SK-N-SH (cell line): ENCODE measurements at regions not wholly inside any gene's neighbourhood (a gene's known extent, or its start where the extent isn't known, plus 50 kb on each side); places are given as distances from the start of the nearest gene placed in this dataset.

ENCODE experiments used
- CTCF ChIA-PET: fragments of 300-600, 350-600 bp; formaldehyde crosslinking; extraction: SDS; loops from one replicate; lab custom pipeline; 2021; lab: Yijun Ruan, JAX
- POLR2A ChIA-PET: fragments of 350-600 bp; sonication (Branson Sonifier 250); formaldehyde crosslinking; extraction: SDS; loops from one replicate; lab custom pipeline; 2020; ENCODE audit warnings: antibody characterized with exemption, inconsistent platforms; lab: Yijun Ruan, JAX
- DNase-seq: peaks from one replicate; pipeline ENCODE4 v3.0.0; 2012
- H2AFZ ChIP-seq: fragments of 200-600 bp; sonication (generic); 2 replicates; pipeline ENCODE4 v1.8.1; 2016; ENCODE audit warnings: antibody characterized with exemption, mild to moderate bottlenecking, low read depth
- H3F3A ChIP-seq: fragments of 200-600 bp; sonication (generic); replicated peaks from 2 replicates; pipeline ENCODE3; 2016; ENCODE audit warnings: antibody characterized with exemption, mild to moderate bottlenecking; ENCODE audit not compliant: insufficient read depth
- H3K27ac ChIP-seq, 2 experiments: fragments of 200-500 bp in 1 of 2; fragments of 200-600 bp in 1 of 2; sonication (Bioruptor generic) in 1 of 2; sonication (generic), shearing (Covaris generic) in 1 of 2; 2 replicates each; pipeline versions ENCODE4 v1.5.1 to v1.6.1; 2014 to 2016; ENCODE audit warnings: low read depth in 2 of 2, inconsistent platforms in 1 of 2, low read length in 1 of 2, mild to moderate bottlenecking in 1 of 2, mixed read lengths in 1 of 2
- H3K27me3 ChIP-seq: fragments of 200-600 bp; sonication (generic), shearing (Covaris generic); 2 replicates; pipeline ENCODE4 v1.6.1; 2016; ENCODE audit warnings: mixed run types; ENCODE audit not compliant: insufficient read depth
- H3K36me3 ChIP-seq, 2 experiments: fragments of 200-500 bp in 1 of 2; fragments of 200-600 bp in 1 of 2; sonication (Bioruptor generic) in 1 of 2; sonication (generic) in 1 of 2; replicated peaks in 1 of 2; 2 replicates each; pipeline versions ENCODE3 to v1.5.1; 2014 to 2016; ENCODE audit warnings: low read length in 1 of 2, mild to moderate bottlenecking in 1 of 2; ENCODE audit not compliant: insufficient read depth in 2 of 2, control insufficient read depth in 1 of 2
- H3K4me1 ChIP-seq, 2 experiments: fragments of 200-500 bp in 1 of 2; fragments of 200-600 bp in 1 of 2; sonication (Bioruptor generic) in 1 of 2; sonication (generic), shearing (Covaris generic) in 1 of 2; 2 replicates each; pipeline versions ENCODE4 v1.5.1 to v1.6.1; 2014 to 2016; ENCODE audit warnings: low read depth in 1 of 2, low read length in 1 of 2, mixed run types in 1 of 2; ENCODE audit not compliant: insufficient read depth in 2 of 2, control insufficient read depth in 1 of 2
- H3K4me2 ChIP-seq: fragments of 200-600 bp; sonication (generic), shearing (Covaris generic); 2 replicates; pipeline ENCODE4 v1.6.1; 2017; ENCODE audit warnings: mixed run types
- H3K4me3 ChIP-seq, 2 experiments: fragments of 200-500 bp in 1 of 2; fragments of 200-600 bp in 1 of 2; sonication (Bioruptor generic) in 1 of 2; sonication (generic), shearing (Covaris generic) in 1 of 2; 2 replicates each; pipeline versions ENCODE4 v1.5.1 to v1.8.1; 2014 to 2016; ENCODE audit warnings: low read depth in 2 of 2, inconsistent platforms in 1 of 2, low read length in 1 of 2, mild to moderate bottlenecking in 1 of 2, mixed read lengths in 1 of 2, moderate library complexity in 1 of 2
- H3K79me2 ChIP-seq: fragments of 200-600 bp; sonication (generic); 2 replicates; pipeline ENCODE4 v1.8.1; 2017; ENCODE audit warnings: mild to moderate bottlenecking; ENCODE audit not compliant: insufficient read depth
- H3K9ac ChIP-seq: fragments of 200-600 bp; sonication (generic); 2 replicates; pipeline ENCODE4 v1.6.1; 2017; ENCODE audit warnings: mixed run types
- H3K9me2 ChIP-seq: fragments of 200-600 bp; sonication (generic); 2 replicates; pipeline ENCODE4 v1.6.1; 2017; ENCODE audit warnings: mixed run types
- H3K9me3 ChIP-seq: fragments of 200-600 bp; sonication (generic); 2 replicates; pipeline ENCODE4 v1.6.1; 2017; ENCODE audit warnings: mixed run types, mild to moderate bottlenecking, moderate library complexity
- H4K20me1 ChIP-seq: fragments of 200-600 bp; sonication (generic); 2 replicates; pipeline ENCODE4 v1.6.1; 2017; ENCODE audit warnings: mild to moderate bottlenecking, mixed run types; ENCODE audit not compliant: insufficient read depth
- CTCF ChIP-seq: fragments of 200-600 bp; sonication (generic); IDR thresholded peaks from 2 replicates; pipeline ENCODE4 v1.6.1; 2017; ENCODE audit warnings: antibody characterized with exemption, mild to moderate bottlenecking, moderate library complexity
- EZH2phosphoT487 ChIP-seq: fragments of 200-600 bp; sonication (generic); IDR thresholded peaks from 2 replicates; pipeline ENCODE4 v1.6.1; 2017; ENCODE audit warnings: low read depth, mixed run types, mild to moderate bottlenecking, antibody characterized with exemption, moderate library complexity, borderline replicate concordance
- FOSL2 ChIP-seq: IDR thresholded peaks from 2 replicates; pipeline ENCODE4 v1.4.0; 2012; ENCODE audit warnings: low read depth, mild to moderate bottlenecking, moderate library complexity, borderline replicate concordance
- FOXJ3 ChIP-seq: sonication (generic); formaldehyde crosslinking; IDR thresholded peaks from 2 replicates; pipeline ENCODE4 v1.5.1; 2020; ENCODE audit warnings: mild to moderate bottlenecking, missing genetic modification reagents
- FOXM1 ChIP-seq: IDR thresholded peaks from 2 replicates; pipeline ENCODE4 v1.4.0; 2012; ENCODE audit warnings: low read depth, mild to moderate bottlenecking
- GABPA ChIP-seq: IDR thresholded peaks from 2 replicates; pipeline ENCODE4 v1.4.0; 2012; ENCODE audit warnings: low read depth, mild to moderate bottlenecking
- IRF3 ChIP-seq: fragments of 150-350 bp; IDR thresholded peaks from 2 replicates; pipeline ENCODE4 v1.6.1; 2016; ENCODE audit warnings: mild to moderate bottlenecking, low read depth, low read length
- JUND ChIP-seq: IDR thresholded peaks from 2 replicates; pipeline ENCODE4 v1.4.0; 2012
- NRF1 ChIP-seq: IDR thresholded peaks from 2 replicates; pipeline ENCODE4 v1.6.1; 2012; ENCODE audit warnings: low read depth, mild to moderate bottlenecking, low read length
- RAD21 ChIP-seq: IDR thresholded peaks from 2 replicates; pipeline ENCODE4 v1.6.1; 2012; ENCODE audit warnings: mild to moderate bottlenecking, low read length
- RCOR1 ChIP-seq: fragments of 150-350 bp; IDR thresholded peaks from 2 replicates; pipeline ENCODE4 v1.6.1; 2017; ENCODE audit warnings: antibody characterized with exemption, low read length
- SIN3A ChIP-seq: IDR thresholded peaks from 2 replicates; pipeline ENCODE4 v1.6.1; 2012; ENCODE audit warnings: low read depth, mild to moderate bottlenecking, low read length, moderate library complexity, borderline replicate concordance
- TAF1 ChIP-seq: IDR thresholded peaks from 2 replicates; pipeline ENCODE4 v1.6.1; 2012; ENCODE audit warnings: low read depth, mild to moderate bottlenecking, low read length, moderate library complexity, borderline replicate concordance
- TCF12 ChIP-seq: IDR thresholded peaks from 2 replicates; pipeline ENCODE4 v1.4.0; 2012
- TEAD4 ChIP-seq: IDR thresholded peaks from 2 replicates; pipeline ENCODE4 v1.4.0; 2012; ENCODE audit warnings: mild to moderate bottlenecking, borderline replicate concordance; ENCODE audit not compliant: insufficient read depth
- YY1 ChIP-seq: IDR thresholded peaks from 2 replicates; pipeline ENCODE4 v1.4.0; 2012; ENCODE audit warnings: low read depth, mild to moderate bottlenecking
- ZBTB33 ChIP-seq: IDR thresholded peaks from 2 replicates; pipeline ENCODE4 v1.4.0; 2012; ENCODE audit warnings: low read depth, borderline replicate concordance
- WGBS: methylation state at CpG from one replicate; pipeline ENCODE4 v1.1.6; 2017; ENCODE audit warnings: low lambda C conversion rate; 5-methylcytosine and 5-hydroxymethylcytosine counted together

- Histone ChIP-seq H3K27me3 (no peaks in the 10 kb centered on the region), H2AFZ (no peak overlapping the region), H3K9me3 (no peaks in the 10 kb centered on the region), H3F3A (no peaks in the 10 kb centered on the region)
- CTCF ChIA-PET: interaction anchor here (0.9 kb wide), 1 partner anchor 101 kb away, joined by 3 read pairs; no protein-coding TSS in a partner anchor
- POLR2A ChIA-PET: no interaction called here
- TF ChIP-seq SIN3A (no peak), TCF12 (no peak), FOSL2 (no peak), YY1 (no peak), NRF1 (no peak), FOXJ3 (CRISPR knock-in tag) (no peak), ZBTB33 (no peak)
- TF ChIP-seq, all 33 proteins: peak for 0
- Histone ChIP-seq H3K9me2 (no peaks in the 10 kb centered on the region), H3K36me3 (no peaks in the 10 kb centered on the region), H3K4me1 (no peaks in the 10 kb centered on the region), H4K20me1 (no peaks in the 10 kb centered on the region), H3K27ac (no peak overlapping the region), H3K4me3 (no peak overlapping the region), H3K4me2 (no peak overlapping the region), H3K79me2 (no peaks in the 10 kb centered on the region), H3K9ac (no peak overlapping the region)
- under 1% methylated on average over 7 of the region's 7 CpGs for WGBS
- no peak for DNase-seq
These were observed 383.7 kb downstream of the IDS start for GRCh38 chrX:149121206-149121920.

GRCh38 chrX:149120459-149120858 lies 384.6 kb downstream of the IDS start:
- H2AFZ ChIP-seq: no peak overlapping the region
- POLR2A ChIA-PET: no interaction called here
- no peaks in the 10 kb centered on the region for H3K4me1 ChIP-seq
- H3K27ac ChIP-seq: no peak overlapping the region
- H3K9me3 ChIP-seq: no peaks in the 10 kb centered on the region
- TF ChIP-seq FOXM1 (no peak), NRF1 (no peak), RCOR1 (no peak), RAD21 (no peak), EZH2phosphoT487 (no peak), TEAD4 (no peak), YY1 (no peak), SIN3A (no peak), GABPA (no peak), FOXJ3 (CRISPR knock-in tag) (no peak), CTCF (no peak), IRF3 (no peak), TAF1 (no peak), JUND (no peak)
- 0% methylated on average over 2 of the region's 2 CpGs for WGBS
- CTCF ChIA-PET: interaction anchor here (0.9 kb wide), 1 partner anchor 102 kb away, joined by 3 read pairs; no protein-coding TSS in a partner anchor
- H3K4me2 ChIP-seq: no peak overlapping the region
- no peak for DNase-seq
- H3K79me2 ChIP-seq: no peaks in the 10 kb centered on the region
- H3K9ac ChIP-seq: no peak overlapping the region
- H4K20me1 ChIP-seq: no peaks in the 10 kb centered on the region
- no peaks in the 10 kb centered on the region for H3K36me3 ChIP-seq
- H3K27me3 ChIP-seq: no peaks in the 10 kb centered on the region
- no peaks in the 10 kb centered on the region for H3F3A ChIP-seq
- no peak overlapping the region for H3K4me3 ChIP-seq
- H3K9me2 ChIP-seq: no peaks in the 10 kb centered on the region
